ENCODE measurements at regions not wholly inside any gene's neighbourhood (a gene's known extent, or its start where the extent isn't known, plus 50 kb on each side); places are given as distances from the start of the nearest gene placed in this dataset.

DNA sequence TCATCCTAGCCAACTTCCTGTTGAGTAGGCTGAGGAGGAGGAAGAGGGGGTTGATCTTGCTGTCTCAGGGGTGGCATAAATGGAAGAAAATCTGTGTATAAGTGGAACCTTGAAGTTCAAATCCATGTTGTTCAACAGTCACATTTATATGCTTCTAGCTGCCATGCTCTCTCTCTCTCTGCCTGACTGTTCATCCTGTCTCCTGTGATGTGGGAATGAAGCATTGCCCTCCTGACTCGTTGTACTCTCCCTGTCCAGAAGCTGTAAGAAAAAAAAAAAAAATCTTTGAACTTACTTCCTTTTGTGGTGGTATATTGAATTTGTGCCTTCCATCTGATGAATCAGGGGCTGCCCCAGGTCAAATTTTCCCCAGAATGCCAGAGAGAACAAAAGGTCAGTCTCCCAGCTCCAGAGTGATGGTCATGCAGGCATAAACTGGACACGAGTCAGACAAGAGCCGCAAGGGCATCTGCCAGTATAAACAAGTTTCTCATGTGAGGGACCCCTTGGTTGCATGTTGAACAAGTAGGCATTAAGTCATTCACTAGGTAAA lies 257.0 kb downstream of the IDS start:
- no peak for DNase-seq (ENCODE audit: extremely low spot score)
- ChIA-PET CTCF (interaction anchor here (1.7 kb wide), 1 partner anchor 38 kb away, joined by 5 read pairs; no protein-coding TSS in a partner anchor), POLR2A (no interaction called here)
- TF ChIP-seq, protein P1, sequence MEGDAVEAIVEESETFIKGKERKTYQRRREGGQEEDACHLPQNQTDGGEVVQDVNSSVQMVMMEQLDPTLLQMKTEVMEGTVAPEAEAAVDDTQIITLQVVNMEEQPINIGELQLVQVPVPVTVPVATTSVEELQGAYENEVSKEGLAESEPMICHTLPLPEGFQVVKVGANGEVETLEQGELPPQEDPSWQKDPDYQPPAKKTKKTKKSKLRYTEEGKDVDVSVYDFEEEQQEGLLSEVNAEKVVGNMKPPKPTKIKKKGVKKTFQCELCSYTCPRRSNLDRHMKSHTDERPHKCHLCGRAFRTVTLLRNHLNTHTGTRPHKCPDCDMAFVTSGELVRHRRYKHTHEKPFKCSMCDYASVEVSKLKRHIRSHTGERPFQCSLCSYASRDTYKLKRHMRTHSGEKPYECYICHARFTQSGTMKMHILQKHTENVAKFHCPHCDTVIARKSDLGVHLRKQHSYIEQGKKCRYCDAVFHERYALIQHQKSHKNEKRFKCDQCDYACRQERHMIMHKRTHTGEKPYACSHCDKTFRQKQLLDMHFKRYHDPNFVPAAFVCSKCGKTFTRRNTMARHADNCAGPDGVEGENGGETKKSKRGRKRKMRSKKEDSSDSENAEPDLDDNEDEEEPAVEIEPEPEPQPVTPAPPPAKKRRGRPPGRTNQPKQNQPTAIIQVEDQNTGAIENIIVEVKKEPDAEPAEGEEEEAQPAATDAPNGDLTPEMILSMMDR (IDR thresholded peaks at IDR 0.05; ENCODE audit: control extremely low read depth, extremely low read depth, low read depth, missing control alignments) = no peak

DNA sequence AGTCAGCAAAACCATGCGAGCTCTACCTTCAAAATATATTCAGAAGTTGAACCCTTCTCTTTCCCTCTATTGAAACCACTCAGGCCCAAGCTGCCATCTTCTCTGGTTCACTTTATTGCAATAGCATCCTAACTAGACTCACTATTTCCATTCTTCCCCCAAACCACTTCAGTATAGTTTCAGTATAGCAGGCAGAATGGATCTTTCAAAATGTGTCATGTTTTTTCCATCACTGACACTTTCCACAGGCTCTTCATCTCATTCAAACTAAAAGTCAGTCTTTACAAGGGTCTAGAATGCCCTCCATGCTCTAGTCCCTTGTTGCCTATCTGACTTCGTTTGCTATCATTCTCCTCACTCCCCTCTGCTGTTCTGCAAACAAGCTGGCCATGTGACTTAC lies 274.4 kb downstream of the IDS start:
- POLR2A ChIA-PET = no interaction called here
- TF ChIP-seq, protein P1 (IDR thresholded peaks at IDR 0.05; ENCODE audit: control extremely low read depth, extremely low read depth, low read depth, missing control alignments) = no peak
- no peak for DNase-seq (ENCODE audit: extremely low spot score)
- CTCF ChIA-PET = no interaction called here

DNA sequence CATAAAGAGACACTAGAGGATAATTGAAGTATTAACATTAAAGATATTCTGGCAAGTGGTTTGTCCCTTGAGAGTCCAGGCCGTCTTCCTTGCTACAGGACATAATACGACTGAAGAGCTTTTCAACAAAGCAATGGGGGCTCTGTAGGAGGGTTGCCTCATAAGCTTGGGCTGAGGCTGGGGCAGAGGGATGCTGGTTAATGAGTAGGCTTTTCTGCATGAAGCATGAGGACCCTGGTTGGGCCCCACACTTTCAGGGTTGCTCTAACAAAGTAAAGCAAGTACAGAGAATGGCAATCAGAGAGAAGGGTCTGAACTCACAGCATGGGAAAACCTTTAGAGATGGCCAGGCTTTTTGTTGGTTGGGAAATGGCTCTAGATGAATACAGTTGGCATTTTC lies 281.3 kb downstream of the IDS start:
- TF ChIP-seq, protein P1 (IDR thresholded peaks at IDR 0.05; ENCODE audit: control extremely low read depth, extremely low read depth, low read depth, missing control alignments) = no peak
- POLR2A ChIA-PET = no interaction called here
- DNase-seq (ENCODE audit: extremely low spot score) = no peak
- CTCF ChIA-PET = no interaction called here

DNA sequence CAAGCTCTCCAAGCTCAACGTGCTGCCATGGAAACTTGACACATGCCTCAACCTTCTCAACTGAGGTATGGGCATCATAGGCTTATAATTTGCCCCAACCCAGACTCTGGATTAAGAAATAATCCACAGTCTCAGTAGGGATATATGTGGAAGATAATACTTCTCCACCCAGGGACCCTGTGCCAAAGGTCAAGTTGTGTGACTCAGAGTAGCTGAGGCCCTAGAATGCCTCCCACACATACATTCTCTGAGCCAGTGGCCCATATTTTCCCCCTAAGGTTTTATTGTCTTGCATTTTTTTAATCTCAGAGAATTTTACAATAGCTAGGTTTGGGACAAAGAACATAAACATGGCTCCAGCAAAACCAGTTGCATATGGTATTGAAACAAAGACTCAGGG lies 283.1 kb downstream of the IDS start:
- DNase-seq (ENCODE audit: extremely low spot score) = no peak
- ChIA-PET POLR2A (no interaction called here), CTCF (interaction anchor here (1.3 to 1.5 kb wide), 2 partner anchors 16 to 64 kb away, joined by 3 read pairs; no protein-coding TSS in a partner anchor)
- TF ChIP-seq, protein P1 (IDR thresholded peaks at IDR 0.05; ENCODE audit: control extremely low read depth, extremely low read depth, low read depth, missing control alignments) = no peak

DNA sequence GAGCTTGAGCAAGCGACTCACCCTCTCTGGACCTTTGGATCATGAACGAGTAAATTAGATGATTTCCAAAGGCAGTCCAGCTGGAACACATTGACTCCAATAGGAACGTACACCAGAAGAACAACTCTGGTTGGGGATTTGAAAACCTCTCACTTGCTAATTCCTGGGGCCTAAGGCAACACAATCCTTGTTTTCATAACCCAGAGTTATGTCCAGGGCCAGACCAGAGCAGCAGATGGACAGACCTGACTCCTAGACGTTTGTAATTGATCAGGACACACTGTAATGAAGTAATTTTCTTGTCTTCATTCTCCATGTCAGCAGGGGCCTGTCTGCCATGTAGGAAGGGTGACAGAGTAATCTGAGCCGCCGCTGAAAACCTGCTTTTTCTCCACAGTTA lies 283.9 kb downstream of the IDS start:
- ChIA-PET CTCF (interaction anchor here (1.3 to 1.5 kb wide), 2 partner anchors 15 to 65 kb away, joined by 3 read pairs; no protein-coding TSS in a partner anchor), POLR2A (no interaction called here)
- TF ChIP-seq, protein P1 (IDR thresholded peaks at IDR 0.05; ENCODE audit: control extremely low read depth, extremely low read depth, low read depth, missing control alignments) = no peak
- DNase-seq (ENCODE audit: extremely low spot score) = no peak

DNA sequence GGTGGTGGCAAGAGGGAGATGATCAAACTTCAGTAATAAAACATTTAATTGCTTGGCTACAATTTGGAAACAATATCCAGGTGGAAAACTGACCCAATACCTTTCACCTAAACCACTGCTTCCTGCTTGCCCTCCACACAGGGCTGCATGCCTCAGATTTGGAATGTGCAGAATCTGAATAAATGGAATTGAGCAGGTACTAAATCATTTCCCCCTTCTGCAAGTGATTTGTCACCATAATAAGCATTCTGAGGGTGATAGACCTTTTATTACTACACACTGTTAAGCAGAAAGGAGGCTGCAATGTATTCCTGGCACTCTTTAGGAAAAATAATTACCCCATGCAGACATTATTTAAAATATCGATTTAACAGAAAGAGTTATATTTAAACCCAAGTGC lies 291.8 kb downstream of the IDS start:
- CTCF ChIA-PET = no interaction called here
- DNase-seq (ENCODE audit: extremely low spot score) = no peak
- POLR2A ChIA-PET = no interaction called here
- TF ChIP-seq, protein P1 (IDR thresholded peaks at IDR 0.05; ENCODE audit: control extremely low read depth, extremely low read depth, low read depth, missing control alignments) = no peak
